ENCODE measurements at regions not wholly inside any gene's neighbourhood (a gene's known extent, or its start where the extent isn't known, plus 50 kb on each side); places are given as distances from the start of the nearest gene placed in this dataset.

- H3K4me1 ChIP-seq (ENCODE audit: control insufficient read depth in 1 of 2, extremely low read depth in 1 of 2, insufficient read depth in 2 of 2, low read length in 2 of 2) = no peaks in the 10 kb centered on the region
- H3K4me3 ChIP-seq (ENCODE audit: control insufficient read depth in 1 of 2, extremely low read depth in 1 of 2, low read length in 1 of 2) = no peak overlapping the region
- ChIA-PET POLR2A (interaction anchor here in 1 of 2 donors (0.6 kb wide), 1 partner anchor 115 kb away, joined by 3 read pairs; no protein-coding TSS in a partner anchor), CTCF (no interaction called here)
- H3K27me3 ChIP-seq (replicated peaks in 1 of 2; ENCODE audit: control insufficient read depth in 2 of 2, extremely low read depth in 1 of 2, insufficient read depth in 2 of 2, low read length in 1 of 2) = peaks cover 0 to 2% of the 10 kb centered on the region in 2 experiments
- DNase-seq (no peak), ATAC-seq (replicated peaks in 1 of 4) (no peak)
- H3K4me1 Mint-ChIP-seq = no peaks in the 10 kb centered on the region
- no peak overlapping the region for H3K27ac Mint-ChIP-seq
- H3K36me3 Mint-ChIP-seq = no peaks in the 10 kb centered on the region
- H3K4me3 Mint-ChIP-seq = no peak overlapping the region
- H3K9me3 ChIP-seq = no peaks in the 10 kb centered on the region
- no peak overlapping the region for H3K27ac ChIP-seq (ENCODE audit: low read length)
- H3K9me3 Mint-ChIP-seq = peaks cover 5 to 36% (median 10%) of the 10 kb centered on the region in 3 donors
- peaks cover 0 to 14% of the 10 kb centered on the region in 2 donors for H3K27me3 Mint-ChIP-seq
- H3K36me3 ChIP-seq (ENCODE audit: control insufficient read depth in 2 of 2, extremely low read depth in 1 of 2, insufficient read depth in 1 of 2, low read length in 1 of 2) = no peaks in the 10 kb centered on the region
- no CpG with 5 or more reads among the region's 2 CpGs for WGBS (ENCODE audit: insufficient coverage)
Measured at GRCh38 chr11:109898592-109898991, 194.6 kb upstream of the ZC3H12C start.

GRCh38 chr11:109902764-109903433, 190.3 kb upstream of the ZC3H12C start:
- no peaks in the 10 kb centered on the region for H3K36me3 Mint-ChIP-seq
- no peak overlapping the region for H3K27ac Mint-ChIP-seq
- DNase-seq (no peak), ATAC-seq (replicated peaks in 1 of 4) (no peak)
- Histone ChIP-seq H3K27ac (ENCODE audit: low read length) (no peak overlapping the region), H3K4me3 (ENCODE audit: control insufficient read depth in 1 of 2, extremely low read depth in 1 of 2, low read length in 1 of 2) (no peak overlapping the region), H3K9me3 (no peaks in the 10 kb centered on the region), H3K4me1 (ENCODE audit: control insufficient read depth in 1 of 2, extremely low read depth in 1 of 2, insufficient read depth in 2 of 2, low read length in 2 of 2) (no peaks in the 10 kb centered on the region), H3K36me3 (ENCODE audit: control insufficient read depth in 2 of 2, extremely low read depth in 1 of 2, insufficient read depth in 1 of 2, low read length in 1 of 2) (no peaks in the 10 kb centered on the region), H3K27me3 (replicated peaks in 1 of 2; ENCODE audit: control insufficient read depth in 2 of 2, extremely low read depth in 1 of 2, insufficient read depth in 2 of 2, low read length in 1 of 2) (peaks cover 0 to 4% of the 10 kb centered on the region in 2 experiments)
- POLR2A ChIA-PET = no interaction called here
- no CpG with 5 or more reads among the region's 5 CpGs for WGBS (ENCODE audit: insufficient coverage)
- no peaks in the 10 kb centered on the region for H3K4me1 Mint-ChIP-seq
- H3K4me3 Mint-ChIP-seq = no peak overlapping the region
- CTCF ChIA-PET = interaction anchor here in 1 of 2 donors (0.7 kb wide), 1 partner anchor 358 kb away, joined by 5 read pairs; no protein-coding TSS in a partner anchor
- peaks cover 5 to 39% (median 7%) of the 10 kb centered on the region in 3 donors for H3K9me3 Mint-ChIP-seq
- H3K27me3 Mint-ChIP-seq = peaks cover 0 to 3% of the 10 kb centered on the region in 2 donors

GRCh38 chr11:109911488-109911887, 181.7 kb upstream of the ZC3H12C start:
- Histone ChIP-seq H3K9me3 (no peaks in the 10 kb centered on the region), H3K36me3 (ENCODE audit: control insufficient read depth in 2 of 2, extremely low read depth in 1 of 2, insufficient read depth in 1 of 2, low read length in 1 of 2) (no peaks in the 10 kb centered on the region), H3K4me1 (ENCODE audit: control insufficient read depth in 1 of 2, extremely low read depth in 1 of 2, insufficient read depth in 2 of 2, low read length in 2 of 2) (no peaks in the 10 kb centered on the region), H3K27me3 (replicated peaks in 1 of 2; ENCODE audit: control insufficient read depth in 2 of 2, extremely low read depth in 1 of 2, insufficient read depth in 2 of 2, low read length in 1 of 2) (peaks cover 0 to 6% of the 10 kb centered on the region in 2 experiments), H3K27ac (ENCODE audit: low read length) (no peak overlapping the region), H3K4me3 (ENCODE audit: control insufficient read depth in 1 of 2, extremely low read depth in 1 of 2, low read length in 1 of 2) (no peak overlapping the region)
- Mint-ChIP-seq H3K36me3 (no peaks in the 10 kb centered on the region), H3K27ac (no peak overlapping the region), H3K9me3 (peaks cover 0 to 21% (median 7%) of the 10 kb centered on the region in 3 donors), H3K4me1 (no peaks in the 10 kb centered on the region), H3K4me3 (no peak overlapping the region), H3K27me3 (peaks cover 0 to 7% of the 10 kb centered on the region in 2 donors)
- ATAC-seq (replicated peaks in 1 of 4) (no peak), DNase-seq (no peak)
- CTCF ChIA-PET = no interaction called here
- no CpG with 5 or more reads among the region's 2 CpGs for WGBS (ENCODE audit: insufficient coverage)
- POLR2A ChIA-PET = no interaction called here

GRCh38 chr11:109914038-109914437, 179.2 kb upstream of the ZC3H12C start:
- Histone ChIP-seq H3K4me1 (ENCODE audit: control insufficient read depth in 1 of 2, extremely low read depth in 1 of 2, insufficient read depth in 2 of 2, low read length in 2 of 2) (no peaks in the 10 kb centered on the region), H3K27ac (ENCODE audit: low read length) (no peak overlapping the region), H3K36me3 (ENCODE audit: control insufficient read depth in 2 of 2, extremely low read depth in 1 of 2, insufficient read depth in 1 of 2, low read length in 1 of 2) (no peaks in the 10 kb centered on the region), H3K4me3 (ENCODE audit: control insufficient read depth in 1 of 2, extremely low read depth in 1 of 2, low read length in 1 of 2) (no peak overlapping the region), H3K9me3 (no peaks in the 10 kb centered on the region), H3K27me3 (replicated peaks in 1 of 2; ENCODE audit: control insufficient read depth in 2 of 2, extremely low read depth in 1 of 2, insufficient read depth in 2 of 2, low read length in 1 of 2) (peaks cover 0 to 4% of the 10 kb centered on the region in 2 experiments)
- peaks cover 0 to 8% of the 10 kb centered on the region in 2 donors for H3K27me3 Mint-ChIP-seq
- H3K9me3 Mint-ChIP-seq = peaks cover 0 to 18% (median 18%) of the 10 kb centered on the region in 3 donors
- ChIA-PET CTCF (interaction anchor here in 1 of 2 donors (0.5 kb wide), 1 partner anchor 492 kb away, joined by 4 read pairs; no protein-coding TSS in a partner anchor), POLR2A (no interaction called here)
- WGBS (ENCODE audit: insufficient coverage) = 78% methylated on average over 3 of the region's 4 CpGs
- no peaks in the 10 kb centered on the region for H3K4me1 Mint-ChIP-seq
- DNase-seq = no peak
- no peak overlapping the region for H3K4me3 Mint-ChIP-seq
- H3K27ac Mint-ChIP-seq = no peak overlapping the region
- no peak for ATAC-seq (replicated peaks in 1 of 4)
- H3K36me3 Mint-ChIP-seq = no peaks in the 10 kb centered on the region

- H3K36me3 Mint-ChIP-seq = no peaks in the 10 kb centered on the region
- no CpG with 5 or more reads among the region's 5 CpGs for WGBS (ENCODE audit: insufficient coverage)
- Histone ChIP-seq H3K27ac (ENCODE audit: low read length) (no peak overlapping the region), H3K4me1 (ENCODE audit: control insufficient read depth in 1 of 2, extremely low read depth in 1 of 2, insufficient read depth in 2 of 2, low read length in 2 of 2) (no peaks in the 10 kb centered on the region), H3K36me3 (ENCODE audit: control insufficient read depth in 2 of 2, extremely low read depth in 1 of 2, insufficient read depth in 1 of 2, low read length in 1 of 2) (no peaks in the 10 kb centered on the region), H3K27me3 (replicated peaks in 1 of 2; ENCODE audit: control insufficient read depth in 2 of 2, extremely low read depth in 1 of 2, insufficient read depth in 2 of 2, low read length in 1 of 2) (no peaks in the 10 kb centered on the region), H3K9me3 (no peaks in the 10 kb centered on the region), H3K4me3 (ENCODE audit: control insufficient read depth in 1 of 2, extremely low read depth in 1 of 2, low read length in 1 of 2) (no peak overlapping the region)
- ChIA-PET POLR2A (no interaction called here), CTCF (interaction anchor here in 1 of 2 donors (0.5 kb wide), 1 partner anchor 493 kb away, joined by 4 read pairs; no protein-coding TSS in a partner anchor)
- DNase-seq (no peak), ATAC-seq (replicated peaks in 1 of 4) (no peak)
- no peaks in the 10 kb centered on the region for H3K4me1 Mint-ChIP-seq
- no peak overlapping the region for H3K4me3 Mint-ChIP-seq
- H3K9me3 Mint-ChIP-seq = peaks cover 0 to 18% (median 18%) of the 10 kb centered on the region in 3 donors
- no peak overlapping the region for H3K27ac Mint-ChIP-seq
- H3K27me3 Mint-ChIP-seq = peaks cover 0 to 3% of the 10 kb centered on the region in 2 donors
Measured at GRCh38 chr11:109914809-109915653, 178.2 kb upstream of the ZC3H12C start.

- Mint-ChIP-seq H3K4me1 (no peaks in the 10 kb centered on the region), H3K9me3 (peaks cover 0 to 4% (median 0%) of the 10 kb centered on the region in 3 donors), H3K27me3 (peaks cover 4 to 7% of the 10 kb centered on the region in 2 donors), H3K27ac (no peak overlapping the region), H3K4me3 (no peak overlapping the region), H3K36me3 (no peaks in the 10 kb centered on the region)
- CTCF ChIA-PET = no interaction called here
- Histone ChIP-seq H3K4me1 (ENCODE audit: control insufficient read depth in 1 of 2, extremely low read depth in 1 of 2, insufficient read depth in 2 of 2, low read length in 2 of 2) (no peaks in the 10 kb centered on the region), H3K27ac (ENCODE audit: low read length) (no peak overlapping the region), H3K9me3 (no peaks in the 10 kb centered on the region), H3K4me3 (ENCODE audit: control insufficient read depth in 1 of 2, extremely low read depth in 1 of 2, low read length in 1 of 2) (no peak overlapping the region), H3K36me3 (ENCODE audit: control insufficient read depth in 2 of 2, extremely low read depth in 1 of 2, insufficient read depth in 1 of 2, low read length in 1 of 2) (no peaks in the 10 kb centered on the region), H3K27me3 (replicated peaks in 1 of 2; ENCODE audit: control insufficient read depth in 2 of 2, extremely low read depth in 1 of 2, insufficient read depth in 2 of 2, low read length in 1 of 2) (peaks cover 0 to 3% of the 10 kb centered on the region in 2 experiments)
- DNase-seq (no peak), ATAC-seq (replicated peaks in 1 of 4) (no peak)
- POLR2A ChIA-PET = no interaction called here
- WGBS (ENCODE audit: insufficient coverage) = no CpG with 5 or more reads among the region's 3 CpGs
Measured at GRCh38 chr11:109926941-109927340, 166.3 kb upstream of the ZC3H12C start.

Measured in T-cell (primary cell).